HEK293 (cell line): ENCODE measurements at regions not wholly inside any gene's neighbourhood (a gene's known extent, or its start where the extent isn't known, plus 50 kb on each side); places are given as distances from the start of the nearest gene placed in this dataset.

Experiments used
- CTCF ChIA-PET: fragments of 350-600 bp; formaldehyde crosslinking; extraction: SDS; loops from one replicate; lab custom pipeline; 2021; ENCODE audit warnings: antibody characterized with exemption; lab: Yijun Ruan, JAX
- POLR2A ChIA-PET: fragments of 300-600 bp; formaldehyde crosslinking; extraction: SDS; loops from one replicate; lab custom pipeline; 2020; ENCODE audit warnings: antibody characterized with exemption, inconsistent platforms; lab: Yijun Ruan, JAX
- H3K27ac ChIP-seq: fragments of 200-500 bp; sonication (Bioruptor generic); 2 replicates; pipeline ENCODE4 v1.5.1; 2014; ENCODE audit warnings: low read depth, low read length, control low read depth, inconsistent platforms; ENCODE audit errors: extremely low read depth
- H3K36me3 ChIP-seq, 2 experiments: fragments of 200-500 bp in 1 of 2; sonication (Bioruptor generic) in 1 of 2; 1 replicate in 1 of 2; 2 replicates in 1 of 2; pipeline ENCODE4 v1.5.1; 2014 to 2017; ENCODE audit warnings: inconsistent platforms in 2 of 2, low read length in 2 of 2; ENCODE audit not compliant: control insufficient read depth in 2 of 2, insufficient read depth in 1 of 2
- H3K4me1 ChIP-seq: fragments of 200-500 bp; sonication (Bioruptor generic); 2 replicates; pipeline ENCODE4 v1.5.1; 2014; ENCODE audit warnings: mild to moderate bottlenecking, low read length, inconsistent platforms; ENCODE audit not compliant: control insufficient read depth, insufficient read depth
- H3K4me3 ChIP-seq: 2 replicates; pipeline ENCODE4 v1.5.1; 2011; ENCODE audit warnings: low read depth, mild to moderate bottlenecking, control low read depth, low read length, moderate library complexity
- H3K9me3 ChIP-seq: fragments of 200-500 bp; sonication (Bioruptor generic); 2 replicates; pipeline ENCODE4 v1.5.1; 2014; ENCODE audit warnings: low read depth, low read length, inconsistent platforms; ENCODE audit not compliant: control insufficient read depth, insufficient read depth
- EGR2 ChIP-seq: fragments of 450-650 bp; formaldehyde crosslinking; IDR thresholded peaks from 2 replicates; pipeline ENCODE4 v1.5.1; 2016; ENCODE audit warnings: low read depth, missing biosample characterization, missing genetic modification characterization
- RBAK ChIP-seq: fragments of 450-650 bp; formaldehyde crosslinking; IDR thresholded peaks from 2 replicates; pipeline ENCODE4 v1.5.1; 2016; ENCODE audit warnings: missing biosample characterization, missing genetic modification characterization
- SETDB1 ChIP-seq: IDR thresholded peaks from one replicate; pipeline ENCODE4 v1.6.1; 2017; ENCODE audit warnings: mild to moderate bottlenecking, low read length, moderate library complexity, mixed read lengths; ENCODE audit not compliant: insufficient read length
- SP2 ChIP-seq: fragments of 450-650 bp; formaldehyde crosslinking; IDR thresholded peaks from 2 replicates; pipeline ENCODE4 v1.5.1; 2016; ENCODE audit warnings: missing biosample characterization, missing genetic modification characterization
- TCF7L2 ChIP-seq: IDR thresholded peaks from 2 replicates; pipeline ENCODE4 v1.6.1; 2011; ENCODE audit warnings: low read depth, mild to moderate bottlenecking, inconsistent platforms, low read length, moderate library complexity, borderline replicate concordance
- TRIM28 ChIP-seq: IDR thresholded peaks from 2 replicates; pipeline ENCODE4 v1.6.1; 2011; ENCODE audit warnings: low read length, control low read depth, borderline replicate concordance
- ZBTB20 ChIP-seq: fragments of 450-650 bp; formaldehyde crosslinking; IDR thresholded peaks from 2 replicates; pipeline ENCODE4 v1.5.1; 2016; ENCODE audit warnings: missing biosample characterization, missing genetic modification characterization
- ZBTB26 ChIP-seq: fragments of 450-650 bp; formaldehyde crosslinking; optimal IDR thresholded peaks from 2 replicates; pipeline ENCODE3; 2016; ENCODE audit warnings: missing biosample characterization, mild to moderate bottlenecking, missing genetic modification characterization
- ZNF112 ChIP-seq: fragments of 450-650 bp; formaldehyde crosslinking; IDR thresholded peaks from 2 replicates; pipeline ENCODE4 v1.5.0; 2017; ENCODE audit warnings: missing biosample characterization, missing genetic modification characterization
- ZNF121 ChIP-seq: fragments of 450-650 bp; formaldehyde crosslinking; IDR thresholded peaks from 2 replicates; pipeline ENCODE4 v1.5.1; 2016; ENCODE audit warnings: missing biosample characterization, missing genetic modification characterization
- ZNF140 ChIP-seq: fragments of 450-650 bp; formaldehyde crosslinking; IDR thresholded peaks from 2 replicates; pipeline ENCODE4 v1.5.1; 2016; ENCODE audit warnings: missing biosample characterization, missing genetic modification characterization
- ZNF155 ChIP-seq: fragments of 450-650 bp; formaldehyde crosslinking; IDR thresholded peaks from 2 replicates; pipeline ENCODE4 v1.5.1; 2016; ENCODE audit warnings: missing biosample characterization, missing genetic modification characterization
- ZNF221 ChIP-seq: fragments of 450-650 bp; formaldehyde crosslinking; IDR thresholded peaks from 2 replicates; pipeline ENCODE4 v1.5.1; 2017; ENCODE audit warnings: missing biosample characterization, missing genetic modification characterization, borderline replicate concordance
- ZNF341 ChIP-seq: fragments of 450-650 bp; formaldehyde crosslinking; IDR thresholded peaks from 2 replicates; pipeline ENCODE4; 2016; ENCODE audit warnings: low read depth, missing biosample characterization, missing genetic modification characterization
- ZNF350 ChIP-seq: fragments of 450-650 bp; formaldehyde crosslinking; IDR thresholded peaks from 2 replicates; pipeline ENCODE4 v1.5.0; 2017; ENCODE audit warnings: missing biosample characterization, mild to moderate bottlenecking, missing genetic modification characterization
- ZNF501 ChIP-seq: fragments of 450-650 bp; formaldehyde crosslinking; IDR thresholded peaks from 2 replicates; pipeline ENCODE4 v1.5.1; 2016; ENCODE audit warnings: missing biosample characterization, missing genetic modification characterization
- ZNF544 ChIP-seq: fragments of 450-650 bp; formaldehyde crosslinking; IDR thresholded peaks from 2 replicates; pipeline ENCODE4 v1.5.0; 2017; ENCODE audit warnings: missing biosample characterization, missing genetic modification characterization
- ZNF629 ChIP-seq: fragments of 450-650 bp; formaldehyde crosslinking; IDR thresholded peaks from 2 replicates; pipeline ENCODE4 v1.5.1; 2017; ENCODE audit warnings: missing biosample characterization, missing genetic modification characterization
- ZNF645 ChIP-seq: fragments of 450-650 bp; formaldehyde crosslinking; IDR thresholded peaks from 2 replicates; pipeline ENCODE4; 2016; ENCODE audit warnings: missing biosample characterization, missing genetic modification characterization
- ZNF664 ChIP-seq: fragments of 450-650 bp; formaldehyde crosslinking; IDR thresholded peaks from 2 replicates; pipeline ENCODE4 v1.5.1; 2016; ENCODE audit warnings: missing biosample characterization, missing genetic modification characterization
- ZNF692 ChIP-seq: fragments of 450-650 bp; formaldehyde crosslinking; IDR thresholded peaks from 2 replicates; pipeline ENCODE4 v1.5.1; 2016; ENCODE audit warnings: missing biosample characterization, missing genetic modification characterization
- ZNF792 ChIP-seq: fragments of 450-650 bp; formaldehyde crosslinking; IDR thresholded peaks from 2 replicates; pipeline ENCODE4 v1.5.1; 2016; ENCODE audit warnings: missing biosample characterization, missing genetic modification characterization
- ZXDB ChIP-seq: fragments of 450-650 bp; formaldehyde crosslinking; IDR thresholded peaks from 2 replicates; pipeline ENCODE4 v1.5.1; 2016; ENCODE audit warnings: missing biosample characterization, missing genetic modification characterization

GRCh38 chr6:123747515-123747914, 56.1 kb upstream of the NKAIN2 start:
- no peaks in the 10 kb centered on the region for H3K9me3 ChIP-seq
- no peak for TF ChIP-seq TCF7L2
- TF ChIP-seq ZNF501: no peak
- no peak for TF ChIP-seq ZNF692 (tag by site-specific recombination)
- no peak for TF ChIP-seq RBAK (tag by site-specific recombination)
- no peak for TF ChIP-seq ZNF544 (tag by site-specific recombination)
- no peak for TF ChIP-seq ZNF341 (tag by site-specific recombination)
- TF ChIP-seq SETDB1: no peak
- no peak for TF ChIP-seq ZNF792
- TF ChIP-seq EGR2 (tag by site-specific recombination): no peak
- no peak for TF ChIP-seq ZNF221 (tag by site-specific recombination)
- no peak for TF ChIP-seq ZNF645 (tag by site-specific recombination)
- TF ChIP-seq ZNF140 (tag by site-specific recombination): no peak
- TF ChIP-seq ZNF664 (tag by site-specific recombination): no peak
- no peak for TF ChIP-seq ZBTB26 (tag by site-specific recombination)
- TF ChIP-seq ZNF155 (tag by site-specific recombination): no peak
- no peak for TF ChIP-seq TRIM28
- no peak for TF ChIP-seq ZNF112 (tag by site-specific recombination)
- TF ChIP-seq ZBTB20 (tag by site-specific recombination): no peak
- POLR2A ChIA-PET: no interaction called here
- no peaks in the 10 kb centered on the region for H3K36me3 ChIP-seq
- H3K27ac ChIP-seq: no peak overlapping the region
- CTCF ChIA-PET: interaction anchor here (0.5 to 0.7 kb wide), 3 partner anchors 125 to 886 kb away, joined by 3 to 6 read pairs (median 5); no protein-coding TSS in a partner anchor
- H3K4me1 ChIP-seq: no peaks in the 10 kb centered on the region
- no peak overlapping the region for H3K4me3 ChIP-seq

- POLR2A ChIA-PET: no interaction called here
- Histone ChIP-seq H3K27ac (no peak overlapping the region), H3K4me3 (no peak overlapping the region), H3K4me1 (no peaks in the 10 kb centered on the region), H3K9me3 (no peaks in the 10 kb centered on the region), H3K36me3 (no peaks in the 10 kb centered on the region)
- CTCF ChIA-PET: no interaction called here
- TF ChIP-seq ZXDB (tag by site-specific recombination) (no peak), SP2 (tag by site-specific recombination) (no peak), ZNF544 (tag by site-specific recombination) (no peak), ZNF121 (tag by site-specific recombination) (no peak), ZNF629 (tag by site-specific recombination) (no peak), ZNF350 (tag by site-specific recombination) (no peak)
Observed at GRCh38 chr6:123745895-123746294, 57.8 kb upstream of the NKAIN2 start.
